ENCODE measurements at regions not wholly inside any gene's neighbourhood (a gene's known extent, or its start where the extent isn't known, plus 50 kb on each side); places are given as distances from the start of the nearest gene placed in this dataset.

GRCh38 chr6:156017838-156018237 is 562.2 kb upstream of the NOX3 start (continued):
- TF ChIP-seq POU6F1 (CRISPR knock-in tag; IDR thresholded peaks at IDR 0.05; ENCODE audit: borderline replicate concordance, low read depth) (no peak), ZNF565 (CRISPR knock-in tag; conservative IDR thresholded peaks at IDR 0.05; ENCODE audit: low read depth) (no peak), ZFP30 (CRISPR knock-in tag; IDR thresholded peaks at IDR 0.05) (no peak)

- no peak for ATAC-seq
- TF ChIP-seq TOX (CRISPR knock-in tag; IDR thresholded peaks at IDR 0.05; ENCODE audit: borderline replicate concordance) (no peak), ZNF8 (CRISPR knock-in tag; IDR thresholded peaks at IDR 0.05) (no peak), TCF4 (CRISPR knock-in tag; IDR thresholded peaks at IDR 0.05; ENCODE audit: borderline replicate concordance) (no peak), TSHZ2 (CRISPR knock-in tag; IDR thresholded peaks at IDR 0.05) (no peak), SNAI2 (CRISPR knock-in tag; IDR thresholded peaks at IDR 0.05) (no peak), CREB5 (CRISPR knock-in tag; IDR thresholded peaks at IDR 0.05; ENCODE audit: low read depth) (no peak), CSRNP3 (CRISPR knock-in tag; IDR thresholded peaks at IDR 0.05) (no peak), CSDC2 (CRISPR knock-in tag; IDR thresholded peaks at IDR 0.05) (no peak), POU6F1 (CRISPR knock-in tag; IDR thresholded peaks at IDR 0.05; ENCODE audit: borderline replicate concordance, low read depth) (no peak), ISL1 (CRISPR knock-in tag; IDR thresholded peaks at IDR 0.05) (no peak), BACH2 (CRISPR knock-in tag; IDR thresholded peaks at IDR 0.05; ENCODE audit: borderline replicate concordance) (no peak), RARB (CRISPR knock-in tag; IDR thresholded peaks at IDR 0.05) (no peak), OSR1 (CRISPR knock-in tag; IDR thresholded peaks at IDR 0.05) (no peak), ZNF70 (CRISPR knock-in tag; IDR thresholded peaks at IDR 0.05) (no peak)
Measured at GRCh38 chr6:156016186-156016976, 560.7 kb upstream of the NOX3 start.

- no peak for TF ChIP-seq ESRRG (CRISPR knock-in tag; IDR thresholded peaks at IDR 0.05)
- no peak for TF ChIP-seq ZNF70 (CRISPR knock-in tag; IDR thresholded peaks at IDR 0.05)
- TF ChIP-seq SNAI2 (CRISPR knock-in tag; IDR thresholded peaks at IDR 0.05) = no peak
- no peak for TF ChIP-seq CSRNP3 (CRISPR knock-in tag; IDR thresholded peaks at IDR 0.05)
- no peak for TF ChIP-seq TOX (CRISPR knock-in tag; IDR thresholded peaks at IDR 0.05; ENCODE audit: borderline replicate concordance)
- TF ChIP-seq CREB5 (CRISPR knock-in tag; IDR thresholded peaks at IDR 0.05; ENCODE audit: low read depth) = no peak
- no peak for TF ChIP-seq TSHZ2 (CRISPR knock-in tag; IDR thresholded peaks at IDR 0.05)
- no peak for TF ChIP-seq ISL1 (CRISPR knock-in tag; IDR thresholded peaks at IDR 0.05)
- TF ChIP-seq ARNTL (CRISPR knock-in tag; IDR thresholded peaks at IDR 0.05; ENCODE audit: borderline replicate concordance, low read depth) = no peak
- no peak for TF ChIP-seq OSR1 (CRISPR knock-in tag; IDR thresholded peaks at IDR 0.05)
- no peak for TF ChIP-seq ZFP3 (CRISPR knock-in tag; IDR thresholded peaks at IDR 0.05)
- no peak for TF ChIP-seq RARB (CRISPR knock-in tag; IDR thresholded peaks at IDR 0.05)
- TF ChIP-seq ZFP30 (CRISPR knock-in tag; IDR thresholded peaks at IDR 0.05) = no peak
- no peak for TF ChIP-seq ZNF8 (CRISPR knock-in tag; IDR thresholded peaks at IDR 0.05)
- ATAC-seq = no peak
Measured at GRCh38 chr6:156013155-156013554, 557.5 kb upstream of the NOX3 start.
